T47D (cell line): ENCODE measurements at regions not wholly inside any gene's neighbourhood (a gene's known extent, or its start where the extent isn't known, plus 50 kb on each side); places are given as distances from the start of the nearest gene placed in this dataset.
"Not testable (repeated sequence)": the region's sequence is repeated elsewhere in the genome, so short reads cannot be mapped to it uniquely, and the experiment has no call there.

ENCODE experiments used
- DNase-seq, 2 experiments: peaks; one replicate each; pipeline versions ENCODE4 v3.0.0 to v3.0.0-alpha.2; 2011 to 2012; ENCODE audit warnings: low read depth in 1 of 2, low spot score in 1 of 2
- JUND ChIP-seq: IDR thresholded peaks from 2 replicates; pipeline ENCODE4 v1.6.1; 2012; ENCODE audit warnings: low read depth
- in situ Hi-C: cut with HindIII; loops from 2 replicates; pipeline ENCODE4 v1.10.0; 2016; ENCODE audit warnings: low sequenced_read_pairs, low pct_unique_long_range_greater_than_20kb

DNA sequence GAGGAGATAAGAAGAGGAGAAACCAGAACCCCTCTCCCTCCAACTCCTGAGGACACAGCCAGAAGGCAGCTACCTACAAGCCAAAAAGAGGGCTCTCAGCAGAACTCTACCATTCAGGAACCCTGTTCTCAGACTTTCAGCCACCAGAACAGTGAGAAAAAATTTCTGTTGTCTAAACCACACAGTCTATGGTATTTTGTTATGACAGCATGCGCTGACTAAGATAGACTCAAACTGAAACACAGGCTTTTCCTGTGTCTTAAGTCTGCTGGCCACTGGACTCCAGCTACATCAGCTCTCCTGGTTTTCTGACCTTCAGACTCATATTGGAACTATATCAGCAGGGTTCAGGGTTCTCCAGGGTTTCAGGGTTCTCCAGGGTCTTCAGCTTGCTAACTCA lies 126.5 kb upstream of the TNFSF4 start:
- TF ChIP-seq JUND = no peak
- no peak for DNase-seq
- in situ Hi-C loops = no loop called here

- in situ Hi-C loops = no loop called here
- TF ChIP-seq JUND = no peak
- no peak for DNase-seq
These were observed 130.0 kb upstream of the TNFSF4 start for GRCh38 chr1:173337126-173337525.

GRCh38 chr1:173341307-173341706 lies 134.2 kb upstream of the TNFSF4 start:
- no peak for TF ChIP-seq JUND
- in situ Hi-C loops = no loop called here
- no peak for DNase-seq

- in situ Hi-C loops = no loop called here
These were observed 134.8 kb upstream of the TNFSF4 start for GRCh38 chr1:173341971-173342370.

DNA sequence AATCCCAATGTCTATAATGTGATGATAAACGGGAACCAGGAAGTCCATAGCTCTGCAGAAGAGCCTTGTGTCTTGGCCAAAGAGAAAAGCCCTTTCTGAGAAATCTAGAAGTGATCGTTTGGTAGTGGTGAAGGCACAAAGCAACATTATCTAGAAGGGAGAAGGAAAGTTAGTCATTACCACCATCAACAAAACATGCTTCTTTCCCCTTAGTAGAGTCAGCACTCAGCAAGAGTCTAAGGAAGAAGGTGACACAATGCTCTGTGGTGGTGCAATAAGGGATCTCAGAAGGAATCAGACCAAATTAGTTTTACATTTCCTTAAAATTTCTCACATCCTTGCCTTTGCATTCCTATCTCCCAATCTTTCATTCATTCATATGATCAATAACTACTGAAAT lies 134.4 kb upstream of the PRDX6 start:
- no peak for TF ChIP-seq JUND
- in situ Hi-C loops = no loop called here
- DNase-seq = no peak

More at GRCh38 chr1:173341971-173342370, 134.8 kb upstream of the TNFSF4 start:
- no peak for DNase-seq
- TF ChIP-seq JUND = no peak

- no peak for DNase-seq
- in situ Hi-C loops = no loop called here
- no peak for TF ChIP-seq JUND
These were observed 132.9 kb upstream of the PRDX6 start for GRCh38 chr1:173344034-173344743.

DNA sequence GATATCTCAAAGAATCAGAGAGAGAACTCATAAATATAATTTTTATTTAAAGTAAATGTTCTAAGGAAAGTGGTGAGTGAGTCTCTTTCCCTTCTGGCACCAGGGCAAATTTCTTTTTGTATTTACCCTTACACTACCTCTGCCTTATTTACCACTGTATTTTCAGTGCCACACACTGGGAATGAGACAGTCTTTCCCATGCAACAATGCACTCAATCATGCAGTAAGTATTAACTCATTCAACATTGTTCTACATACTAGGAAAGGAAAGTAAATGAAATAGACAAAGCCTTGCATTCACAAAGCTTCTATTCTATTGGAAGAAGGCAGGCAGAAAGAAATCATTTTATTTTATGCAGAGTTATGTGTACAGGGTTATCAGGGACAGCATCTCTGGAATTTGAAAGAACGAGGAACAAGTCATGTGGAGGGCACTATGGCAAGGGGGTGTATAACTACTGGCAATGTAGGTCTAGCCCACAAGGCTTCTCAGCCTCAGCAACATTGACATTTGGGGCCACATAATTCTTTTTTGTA lies 129.8 kb upstream of the PRDX6 start:
- in situ Hi-C loops = no loop called here
- TF ChIP-seq JUND = no peak
- DNase-seq = no peak

GRCh38 chr1:173352635-173353034 lies 124.5 kb upstream of the PRDX6 start:
- DNase-seq, in situ Hi-C loops: not testable (repeated sequence)

- in situ Hi-C loops = no loop called here
- TF ChIP-seq JUND = no peak
- no peak for DNase-seq
These were observed 123.8 kb upstream of the PRDX6 start for GRCh38 chr1:173353350-173353749.

GRCh38 chr1:173354937-173355280 lies 122.2 kb upstream of the PRDX6 start:
- no peak for TF ChIP-seq JUND
- DNase-seq = no peak
- in situ Hi-C loops = no loop called here

DNA sequence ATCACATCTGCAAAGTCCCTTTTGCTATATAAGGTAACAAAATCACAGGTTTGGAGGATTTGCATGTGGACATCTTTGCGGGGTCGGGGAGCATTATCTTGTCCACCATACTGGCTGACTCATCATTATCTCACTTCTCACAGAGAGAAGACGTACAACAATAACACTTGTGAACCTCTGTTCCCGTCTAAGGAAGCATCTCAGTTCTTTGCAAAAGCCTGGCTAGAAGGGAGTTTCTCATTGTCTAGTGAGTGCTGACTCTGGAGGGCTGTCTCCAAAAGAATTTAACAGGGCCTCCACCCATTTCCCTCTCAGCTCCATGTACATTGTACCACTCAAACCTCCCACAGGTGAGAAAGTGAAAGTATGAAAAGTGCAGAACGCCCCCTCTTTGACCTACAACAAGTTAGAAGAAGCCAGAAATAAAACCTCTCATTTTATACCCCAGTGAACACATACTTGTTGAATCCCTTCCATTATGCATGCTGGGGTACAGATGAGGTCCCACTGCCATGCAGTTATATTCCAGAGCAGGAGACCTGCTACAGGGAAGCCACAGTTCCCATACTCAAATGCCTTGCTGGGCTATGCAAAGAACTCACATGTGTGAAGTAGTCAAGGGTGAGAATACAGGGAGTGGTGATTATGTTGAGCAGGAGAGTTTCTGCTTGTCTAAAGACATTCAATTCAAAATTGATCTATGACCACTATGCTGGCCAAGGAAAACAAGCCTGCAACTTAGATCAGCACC lies 121.7 kb upstream of the PRDX6 start:
- in situ Hi-C loops = no loop called here
- DNase-seq = no peak
- TF ChIP-seq JUND = no peak

DNA sequence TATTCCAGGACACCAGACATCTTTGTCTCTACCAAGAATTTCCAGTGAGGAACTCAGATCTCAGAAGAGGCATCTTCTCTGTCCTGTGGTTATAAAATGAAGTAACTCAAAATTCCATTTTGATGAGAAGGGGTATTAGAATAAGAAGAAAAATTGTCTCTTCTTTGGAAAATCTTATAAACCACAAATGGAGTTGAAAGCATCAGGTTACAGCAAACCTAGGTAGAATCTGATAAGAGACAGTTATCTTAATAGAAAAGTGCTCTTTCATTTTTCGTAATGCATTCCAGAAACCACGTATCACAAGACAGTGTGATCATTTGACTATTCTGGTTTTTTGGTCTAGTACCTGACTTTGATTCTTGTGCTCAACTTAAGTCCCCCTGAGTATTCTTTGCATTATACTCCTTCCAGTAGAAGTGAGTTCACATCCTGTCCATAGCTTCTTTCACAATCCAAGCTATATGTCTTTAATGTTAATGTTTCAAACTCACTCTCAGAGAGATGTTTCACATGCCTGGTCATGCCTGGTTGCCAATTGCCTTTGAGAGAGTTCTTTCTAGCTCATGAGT lies 120.9 kb upstream of the PRDX6 start:
- TF ChIP-seq JUND = no peak
- DNase-seq = no peak
- in situ Hi-C loops = no loop called here

GRCh38 chr1:173360487-173361063 lies 116.6 kb upstream of the PRDX6 start:
- in situ Hi-C loops = no loop called here
- TF ChIP-seq JUND = no peak
- DNase-seq = no peak
